LNCaP clone FGC (cell line): ENCODE measurements at regions not wholly inside any gene's neighbourhood (a gene's known extent, or its start where the extent isn't known, plus 50 kb on each side); places are given as distances from the start of the nearest gene placed in this dataset.

Experiments used
- DNase-seq: peaks from one replicate; pipeline ENCODE4 v3.0.0-alpha.2; 2011; ENCODE audit warnings: low read depth
- H3K4me3 ChIP-seq: 2 replicates; pipeline ENCODE4 v1.5.1; 2011; ENCODE audit warnings: mild to moderate bottlenecking, low read depth, low read length, control low read depth
- CTCF ChIP-seq: IDR thresholded peaks from 2 replicates; pipeline ENCODE4 v1.5.1; 2012; ENCODE audit warnings: mild to moderate bottlenecking; ENCODE audit not compliant: control insufficient read depth, insufficient read depth; ENCODE audit errors: extremely low read depth

GRCh38 chr6:54991761-54992330 is 145.3 kb downstream of the FAM83B start:
- no peak for DNase-seq
- no peak for TF ChIP-seq CTCF
- H3K4me3 ChIP-seq, result no peak overlapping the region

DNA sequence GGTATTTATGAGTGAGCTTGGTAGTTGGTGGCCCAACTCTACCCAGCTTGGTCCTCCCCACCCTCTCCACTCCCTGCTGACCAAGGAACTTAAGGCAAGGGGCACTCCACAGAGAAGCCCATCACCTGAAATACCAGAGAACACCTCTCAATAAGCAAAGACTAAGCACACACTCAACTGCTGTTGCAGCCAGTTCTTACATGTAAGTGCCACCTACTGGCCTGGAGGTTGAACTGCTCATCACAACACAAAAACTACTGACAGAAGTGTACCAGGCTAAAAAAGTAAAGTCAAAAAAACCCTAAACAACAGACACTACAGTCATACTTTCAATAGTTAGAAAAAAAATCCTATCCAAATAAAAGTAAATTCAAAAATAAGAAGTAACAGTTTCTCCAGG is 146.2 kb downstream of the FAM83B start:
- peak; percentile 56 for TF ChIP-seq CTCF
- no peak overlapping the region for H3K4me3 ChIP-seq
- no peak for DNase-seq

GRCh38 chr6:54993294-54993693 is 146.7 kb downstream of the FAM83B start:
- DNase-seq, result no peak
- no peak for TF ChIP-seq CTCF
- no peak overlapping the region for H3K4me3 ChIP-seq

- no peak overlapping the region for H3K4me3 ChIP-seq
- no peak for DNase-seq
- no peak for TF ChIP-seq CTCF
These were observed 147.4 kb downstream of the FAM83B start for GRCh38 chr6:54993948-54994347.

DNA sequence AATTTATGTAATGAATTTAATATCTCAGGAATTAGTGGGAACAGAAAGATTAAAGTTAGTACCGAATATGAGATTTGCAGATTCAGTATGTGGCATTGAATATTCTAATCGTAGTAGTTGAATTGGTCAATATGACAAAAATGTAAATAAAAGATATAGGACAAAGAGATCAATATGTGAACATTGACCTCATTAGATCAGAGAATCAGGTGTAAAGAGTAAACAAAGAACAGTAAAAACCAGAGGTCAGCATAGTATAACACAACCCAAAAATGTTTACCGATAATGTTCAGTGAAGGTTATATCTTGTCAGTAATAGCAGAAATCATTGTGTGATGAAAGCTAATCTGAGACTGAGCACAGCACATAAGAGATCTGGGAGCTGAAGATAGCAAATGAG is 152.0 kb downstream of the FAM83B start:
- no peak overlapping the region for H3K4me3 ChIP-seq
- DNase-seq, result no peak
- no peak for TF ChIP-seq CTCF

GRCh38 chr6:55003719-55004430 is 157.3 kb downstream of the FAM83B start:
- no peak for DNase-seq
- TF ChIP-seq CTCF, result no peak
- no peak overlapping the region for H3K4me3 ChIP-seq

GRCh38 chr6:55009131-55009530 is 162.6 kb downstream of the FAM83B start:
- no peak for DNase-seq
- H3K4me3 ChIP-seq, result no peak overlapping the region
- no peak for TF ChIP-seq CTCF
